Adrenal gland (tissue), 5 donors: ENCODE measurements at regions not wholly inside any gene's neighbourhood (a gene's known extent, or its start where the extent isn't known, plus 50 kb on each side); places are given as distances from the start of the nearest gene placed in this dataset.

Experiments used
- CTCF ChIP-seq, 6 experiments: fragments of 450-650 bp in 4 of 6; fragments of 200-600 bp in 2 of 6; sonication (generic) in 1 of 6; IDR thresholded peaks; 1 replicate in 5 of 6; 2 replicates in 1 of 6; pipeline versions ENCODE4 v1.5.1 to v1.8.0; 2016 to 2021; ENCODE audit warnings: antibody characterized with exemption in 6 of 6, mild to moderate bottlenecking in 2 of 6, moderate library complexity in 1 of 6
- POLR2A ChIP-seq, 2 donors: fragments of 450-650 bp; IDR thresholded peaks; one replicate each; pipeline ENCODE4 v1.6.1; 2017; ENCODE audit warnings: antibody characterized with exemption in 2 of 2, mild to moderate bottlenecking in 2 of 2, moderate library complexity in 1 of 2
- donor health status: DM: no; HTN: no; CAD: no.

- TF ChIP-seq CTCF (IDR thresholded peaks at IDR 0.05) = no peak
- TF ChIP-seq POLR2A (IDR thresholded peaks at IDR 0.05) = no peak
Observed at GRCh38 chr5:128869970-128870369, 95.3 kb upstream of the SLC27A6 start.
